Keratinocyte (primary cell): ENCODE measurements at regions not wholly inside any gene's neighbourhood (a gene's known extent, or its start where the extent isn't known, plus 50 kb on each side); places are given as distances from the start of the nearest gene placed in this dataset.

ENCODE experiments used
- EZH2 ChIP-seq: IDR thresholded peaks from one replicate; pipeline ENCODE4 v1.6.1; 2012; ENCODE audit warnings: inconsistent platforms, mild to moderate bottlenecking, low read length, moderate library complexity
- TF ChIP-seq, protein P1 (sequence below), 3 experiments: IDR thresholded peaks in 1 of 3; conservative IDR thresholded peaks in 1 of 3; optimal IDR thresholded peaks in 1 of 3; 2 replicates in 2 of 3; 3 replicates in 1 of 3; pipeline versions ENCODE3 to v1.5.1; 2011; ENCODE audit warnings: low read length in 3 of 3, mild to moderate bottlenecking in 3 of 3, moderate library complexity in 2 of 3, control low read depth in 1 of 3, inconsistent platforms in 1 of 3; ENCODE audit not compliant: insufficient read depth in 2 of 3; ENCODE audit errors: extremely low read depth in 1 of 3

- TF ChIP-seq, protein P1, sequence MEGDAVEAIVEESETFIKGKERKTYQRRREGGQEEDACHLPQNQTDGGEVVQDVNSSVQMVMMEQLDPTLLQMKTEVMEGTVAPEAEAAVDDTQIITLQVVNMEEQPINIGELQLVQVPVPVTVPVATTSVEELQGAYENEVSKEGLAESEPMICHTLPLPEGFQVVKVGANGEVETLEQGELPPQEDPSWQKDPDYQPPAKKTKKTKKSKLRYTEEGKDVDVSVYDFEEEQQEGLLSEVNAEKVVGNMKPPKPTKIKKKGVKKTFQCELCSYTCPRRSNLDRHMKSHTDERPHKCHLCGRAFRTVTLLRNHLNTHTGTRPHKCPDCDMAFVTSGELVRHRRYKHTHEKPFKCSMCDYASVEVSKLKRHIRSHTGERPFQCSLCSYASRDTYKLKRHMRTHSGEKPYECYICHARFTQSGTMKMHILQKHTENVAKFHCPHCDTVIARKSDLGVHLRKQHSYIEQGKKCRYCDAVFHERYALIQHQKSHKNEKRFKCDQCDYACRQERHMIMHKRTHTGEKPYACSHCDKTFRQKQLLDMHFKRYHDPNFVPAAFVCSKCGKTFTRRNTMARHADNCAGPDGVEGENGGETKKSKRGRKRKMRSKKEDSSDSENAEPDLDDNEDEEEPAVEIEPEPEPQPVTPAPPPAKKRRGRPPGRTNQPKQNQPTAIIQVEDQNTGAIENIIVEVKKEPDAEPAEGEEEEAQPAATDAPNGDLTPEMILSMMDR (optimal IDR thresholded peaks at IDR 0.05 in 1 of 3, IDR thresholded peaks at IDR 0.05 in 1 of 3, conservative IDR thresholded peaks at IDR 0.05 in 1 of 3; ENCODE audit: extremely low read depth in 1 of 3, insufficient read depth in 2 of 3, low read length in 3 of 3), result no peak
- TF ChIP-seq EZH2, result no peak
Observed at GRCh38 chr4:83758285-83758684, 222.4 kb downstream of the GPAT3 start.
